ENCODE measurements at regions not wholly inside any gene's neighbourhood (a gene's known extent, or its start where the extent isn't known, plus 50 kb on each side); places are given as distances from the start of the nearest gene placed in this dataset.

- peaks cover 3% of the 10 kb centered on the region; the same call in 1 of the 2 replicates for H3K27me3 Mint-ChIP-seq (ENCODE audit: low read depth)
- TF ChIP-seq FOXJ3 (CRISPR knock-in tag; IDR thresholded peaks at IDR 0.05; ENCODE audit: borderline replicate concordance): no peak
- no peak for TF ChIP-seq HMGXB4 (CRISPR knock-in tag; IDR thresholded peaks at IDR 0.05)
- no peak overlapping the region for H3K27ac Mint-ChIP-seq
- no peak for ATAC-seq
- H3K4me1 Mint-ChIP-seq: peaks cover 11% of the 10 kb centered on the region
- POLR2A ChIA-PET: no interaction called here
- no peaks in the 10 kb centered on the region for H3K36me3 Mint-ChIP-seq
- DNase-seq (ENCODE audit: low spot score): no peak
- CTCF ChIA-PET: interaction anchor here (1.2 kb wide), 1 partner anchor 184 kb away, joined by 4 read pairs; no protein-coding TSS in a partner anchor
- no peak overlapping the region for H3K4me3 Mint-ChIP-seq
- peaks cover 16% of the 10 kb centered on the region for H3K9me3 Mint-ChIP-seq
These were observed 78.8 kb upstream of the UBL3 start for GRCh38 chr13:29929062-29929847.

GRCh38 chr13:29926098-29926476 lies 75.7 kb upstream of the UBL3 start:
- Mint-ChIP-seq H3K4me3 (no peak overlapping the region), H3K27ac (no peak overlapping the region; the same call in 1 of the 2 replicates), H3K27me3 (ENCODE audit: low read depth) (peaks cover 16% of the 10 kb centered on the region), H3K4me1 (peaks cover 18% of the 10 kb centered on the region), H3K36me3 (no peaks in the 10 kb centered on the region), H3K9me3 (peaks cover 9% of the 10 kb centered on the region)
- ChIA-PET CTCF (no interaction called here), POLR2A (no interaction called here)
- no peak for ATAC-seq
- DNase-seq (ENCODE audit: low spot score): no peak
- TF ChIP-seq HMGXB4 (CRISPR knock-in tag; IDR thresholded peaks at IDR 0.05): no peak
- TF ChIP-seq ZNF425 (CRISPR knock-in tag; conservative IDR thresholded peaks at IDR 0.05): no peak
- no peak for TF ChIP-seq ZNF512 (CRISPR knock-in tag; IDR thresholded peaks at IDR 0.05; ENCODE audit: borderline replicate concordance)
- no peak for TF ChIP-seq TP53 (CRISPR knock-in tag; IDR thresholded peaks at IDR 0.05)
- no peak for TF ChIP-seq ZBTB21 (CRISPR knock-in tag; IDR thresholded peaks at IDR 0.05; ENCODE audit: borderline replicate concordance)
- no peak for TF ChIP-seq E2F5 (CRISPR knock-in tag; IDR thresholded peaks at IDR 0.05)
- no peak for TF ChIP-seq MAX (CRISPR knock-in tag; IDR thresholded peaks at IDR 0.05)
- no peak for TF ChIP-seq ERG (CRISPR knock-in tag; IDR thresholded peaks at IDR 0.05)
- TF ChIP-seq ESRRA (CRISPR knock-in tag; IDR thresholded peaks at IDR 0.05; ENCODE audit: borderline replicate concordance): no peak
- no peak for TF ChIP-seq ETV6 (CRISPR knock-in tag; IDR thresholded peaks at IDR 0.05)
- no peak for TF ChIP-seq ZNF232 (CRISPR knock-in tag; IDR thresholded peaks at IDR 0.05)
- TF ChIP-seq PREB (CRISPR knock-in tag; IDR thresholded peaks at IDR 0.05; ENCODE audit: borderline replicate concordance): no peak
- no peak for TF ChIP-seq AFF4 (CRISPR knock-in tag; IDR thresholded peaks at IDR 0.05; ENCODE audit: borderline replicate concordance)
